ENCODE measurements at regions not wholly inside any gene's neighbourhood (a gene's known extent, or its start where the extent isn't known, plus 50 kb on each side); places are given as distances from the start of the nearest gene placed in this dataset.

DNA sequence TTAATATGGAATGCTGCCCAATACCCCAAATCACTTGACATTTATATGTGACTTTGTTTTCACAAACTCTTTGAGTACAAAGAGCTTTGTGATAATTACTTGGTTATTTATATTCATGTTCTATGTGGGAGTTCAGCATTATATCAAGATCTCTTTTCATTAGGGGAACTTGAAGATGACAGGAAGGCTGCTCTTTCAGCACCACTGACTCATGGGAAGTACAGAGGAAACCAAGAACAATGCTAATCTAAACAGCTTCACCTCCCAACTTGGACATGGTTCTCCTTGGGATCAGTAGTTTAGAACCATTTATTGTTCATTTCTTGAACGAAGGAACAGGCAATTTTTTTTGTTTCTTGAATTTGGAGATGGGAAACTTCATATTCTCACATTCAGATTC lies 184.0 kb upstream of the AFF2 start:
- no peak for TF ChIP-seq JUND (IDR thresholded peaks at IDR 0.05; ENCODE audit: low read depth)
- in situ Hi-C loops (cut with HindIII; ENCODE audit: low pct_unique_long_range_greater_than_20kb, low sequenced_read_pairs): no loop called here
- DNase-seq (ENCODE audit: low read depth in 1 of 2, low spot score in 1 of 2): no peak

DNA sequence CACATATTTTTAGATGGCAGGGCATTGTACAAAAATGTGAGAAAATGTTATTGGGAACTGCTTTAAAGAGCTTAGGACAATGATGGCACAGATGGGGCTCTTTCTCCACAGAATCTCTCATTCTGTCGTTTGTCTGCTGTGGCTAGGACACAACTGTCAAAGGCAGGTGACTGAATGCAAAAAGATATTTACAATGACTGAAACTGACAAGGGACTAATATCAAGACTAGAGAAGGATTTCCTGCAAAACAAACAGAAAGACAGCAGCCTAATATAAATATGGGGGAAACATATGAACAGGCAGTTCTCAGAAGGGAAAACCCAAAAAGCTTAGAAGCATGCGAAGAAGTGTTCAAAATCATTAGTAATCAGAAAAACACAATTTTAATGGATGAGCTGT lies 177.5 kb upstream of the AFF2 start:
- no peak for DNase-seq (ENCODE audit: low read depth in 1 of 2, low spot score in 1 of 2)
- TF ChIP-seq JUND (IDR thresholded peaks at IDR 0.05; ENCODE audit: low read depth): no peak
- in situ Hi-C loops (cut with HindIII; ENCODE audit: low pct_unique_long_range_greater_than_20kb, low sequenced_read_pairs): no loop called here

DNA sequence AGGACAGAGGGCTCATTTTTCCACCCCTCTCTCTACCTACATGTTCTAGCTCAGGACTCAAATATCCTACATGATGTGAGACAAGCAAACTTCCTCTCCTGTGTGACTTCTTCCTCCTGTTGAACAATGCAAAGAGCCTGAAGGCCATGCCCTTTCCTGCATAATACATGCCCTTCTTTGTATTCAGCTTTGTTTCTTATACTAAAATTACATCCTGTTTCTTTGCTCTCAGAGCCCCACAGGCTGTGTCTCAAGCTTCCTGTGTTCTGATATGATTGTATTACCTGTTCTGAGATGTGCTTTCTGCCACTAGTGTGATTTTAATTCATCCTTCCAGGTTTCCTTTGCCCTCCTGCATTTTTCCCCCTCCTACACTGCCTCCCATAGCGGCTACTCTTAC lies 166.4 kb upstream of the AFF2 start:
- TF ChIP-seq JUND (IDR thresholded peaks at IDR 0.05; ENCODE audit: low read depth): no peak
- in situ Hi-C loops (cut with HindIII; ENCODE audit: low pct_unique_long_range_greater_than_20kb, low sequenced_read_pairs): no loop called here
- no peak for DNase-seq (ENCODE audit: low read depth in 1 of 2, low spot score in 1 of 2)

DNA sequence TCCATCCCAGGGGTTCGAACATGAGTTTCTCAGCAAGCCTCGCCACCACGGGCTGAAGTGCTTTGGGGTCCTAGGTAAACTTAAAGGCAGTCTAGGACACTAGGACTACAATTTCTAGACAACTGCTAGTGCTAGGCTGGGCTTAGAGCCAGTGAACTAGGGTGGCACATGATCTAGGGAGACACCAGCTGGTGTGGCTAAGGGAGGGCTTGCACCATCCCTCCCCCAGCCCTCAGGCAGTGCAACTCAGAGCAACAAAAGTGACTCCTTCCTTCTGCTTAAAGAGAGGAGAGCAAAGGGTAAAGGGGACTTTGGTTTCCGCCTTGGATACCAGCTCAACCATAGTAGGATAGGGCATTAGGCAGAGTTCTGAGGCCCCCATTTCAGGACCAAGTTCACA lies 162.5 kb upstream of the AFF2 start:
- in situ Hi-C loops (cut with HindIII; ENCODE audit: low pct_unique_long_range_greater_than_20kb, low sequenced_read_pairs): no loop called here
- DNase-seq (ENCODE audit: low read depth in 1 of 2, low spot score in 1 of 2): no peak
- no peak for TF ChIP-seq JUND (IDR thresholded peaks at IDR 0.05; ENCODE audit: low read depth)

DNA sequence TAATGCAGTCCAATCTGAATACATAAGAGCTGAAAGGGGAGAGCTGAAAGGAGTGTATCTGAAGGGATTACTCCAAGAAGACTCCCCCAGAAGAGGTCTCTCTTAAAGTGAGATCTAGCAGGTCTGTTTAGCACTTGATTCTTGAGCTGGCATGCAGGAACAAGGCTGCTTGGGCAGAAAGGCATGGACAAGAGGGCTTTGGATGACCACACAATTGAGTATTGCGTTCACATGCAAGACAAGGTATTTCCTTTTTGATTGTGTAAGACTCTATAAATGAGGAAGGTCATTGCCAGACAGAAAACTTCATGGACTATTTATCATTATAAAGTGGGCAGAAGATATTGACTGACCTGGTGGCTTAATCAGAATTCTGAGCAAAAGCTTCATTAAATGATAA lies 145.5 kb upstream of the AFF2 start:
- no peak for DNase-seq (ENCODE audit: low read depth in 1 of 2, low spot score in 1 of 2)
- in situ Hi-C loops (cut with HindIII; ENCODE audit: low pct_unique_long_range_greater_than_20kb, low sequenced_read_pairs): no loop called here
- TF ChIP-seq JUND (IDR thresholded peaks at IDR 0.05; ENCODE audit: low read depth): no peak

DNA sequence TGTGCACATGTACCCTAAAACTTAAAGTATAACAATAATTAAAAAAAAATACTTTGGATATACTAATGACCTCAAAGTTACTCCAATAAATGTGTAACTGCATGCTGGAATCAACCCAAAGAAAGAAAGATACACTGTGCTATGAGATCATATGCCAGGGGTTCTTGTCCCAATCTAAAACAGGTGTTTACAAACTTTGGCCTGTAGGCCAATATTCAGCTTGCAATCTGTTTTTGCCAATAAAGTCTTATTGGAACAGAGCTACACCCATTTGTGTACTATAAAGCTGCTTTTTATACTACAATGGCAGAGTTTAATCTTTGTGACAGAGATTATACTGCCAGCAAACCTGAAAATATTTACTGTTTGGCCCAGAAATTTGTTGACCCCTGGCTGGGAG lies 138.8 kb upstream of the AFF2 start:
- in situ Hi-C loops (cut with HindIII; ENCODE audit: low pct_unique_long_range_greater_than_20kb, low sequenced_read_pairs): no loop called here
- no peak for DNase-seq (ENCODE audit: low read depth in 1 of 2, low spot score in 1 of 2)
- no peak for TF ChIP-seq JUND (IDR thresholded peaks at IDR 0.05; ENCODE audit: low read depth)

DNA sequence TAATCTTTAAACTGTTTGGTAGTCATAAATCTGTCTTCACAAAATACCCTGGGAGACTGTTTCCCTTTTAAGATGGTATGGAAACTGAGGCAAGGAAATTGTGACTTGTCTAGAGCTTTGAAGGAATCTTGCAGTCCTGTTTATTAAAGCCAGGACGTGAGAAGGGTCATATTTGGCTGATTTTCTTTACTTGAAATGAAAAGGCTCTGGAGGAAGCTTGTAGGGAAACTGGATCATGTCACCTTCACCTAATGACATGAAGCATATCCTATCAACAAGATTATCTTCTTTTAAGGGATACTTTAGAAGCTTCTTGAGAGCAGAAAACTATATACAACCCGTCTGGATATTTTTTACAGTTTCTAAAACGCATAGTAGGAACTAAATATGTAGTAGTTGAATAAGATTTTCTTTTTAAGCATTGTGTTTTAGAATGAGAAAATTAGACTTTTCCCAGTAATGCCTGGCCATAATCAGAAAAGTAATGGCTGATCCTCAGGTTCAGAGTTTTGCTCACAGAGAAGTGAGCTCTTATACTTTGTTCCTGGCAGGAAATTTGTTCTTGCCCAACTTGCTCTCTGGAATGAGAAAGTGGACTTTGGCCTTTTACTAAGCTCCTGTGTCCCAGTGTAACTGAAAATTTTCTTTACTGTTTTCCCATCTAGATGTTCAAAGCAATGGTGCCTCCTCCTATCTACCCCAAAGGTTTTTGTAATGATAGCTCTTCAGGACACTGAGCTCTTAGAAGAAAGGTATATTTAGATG lies 136.8 kb upstream of the AFF2 start:
- no peak for TF ChIP-seq JUND (IDR thresholded peaks at IDR 0.05; ENCODE audit: low read depth)
- no peak for DNase-seq (ENCODE audit: low read depth in 1 of 2, low spot score in 1 of 2)
- in situ Hi-C loops (cut with HindIII; ENCODE audit: low pct_unique_long_range_greater_than_20kb, low sequenced_read_pairs): no loop called here

DNA sequence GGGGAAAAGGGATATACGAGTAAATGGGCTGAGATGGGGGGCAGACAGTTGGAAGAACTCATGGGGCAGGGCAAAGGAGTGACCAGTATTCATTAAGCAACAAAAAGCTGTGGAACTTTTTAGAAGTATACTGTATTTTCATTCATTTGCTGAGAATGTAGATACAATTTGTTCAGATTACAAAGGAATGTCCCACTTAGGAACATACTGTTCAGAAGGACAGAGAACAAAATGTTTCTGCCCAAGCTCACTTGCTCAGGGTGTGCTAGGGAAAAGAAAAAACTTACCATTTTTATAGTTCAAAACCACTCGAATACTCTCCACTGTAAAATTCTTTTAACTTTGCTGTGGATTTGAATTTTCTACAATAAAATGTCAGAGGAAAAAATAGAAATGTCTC lies 135.2 kb upstream of the AFF2 start:
- DNase-seq (ENCODE audit: low read depth in 1 of 2, low spot score in 1 of 2): no peak
- in situ Hi-C loops (cut with HindIII; ENCODE audit: low pct_unique_long_range_greater_than_20kb, low sequenced_read_pairs): no loop called here
- TF ChIP-seq JUND (IDR thresholded peaks at IDR 0.05; ENCODE audit: low read depth): no peak

DNA sequence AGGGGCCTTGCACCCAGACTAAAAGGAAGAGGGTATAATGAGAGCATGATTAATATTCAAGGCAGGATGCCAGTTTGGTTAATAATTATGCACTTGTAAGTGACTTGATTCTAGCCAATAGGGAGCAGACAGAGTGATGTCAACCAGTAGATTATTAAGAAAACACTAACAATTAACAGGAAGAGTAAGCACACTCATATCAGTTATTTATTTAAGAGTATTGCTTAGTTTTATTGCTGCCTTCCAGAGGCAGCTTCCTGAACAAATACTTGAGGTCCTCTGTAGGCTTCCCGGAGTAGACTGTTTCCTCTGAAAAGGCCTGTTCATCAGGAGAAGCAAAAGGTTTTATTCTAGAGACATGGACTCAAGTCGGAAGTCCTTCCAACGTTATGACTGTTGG lies 129.1 kb upstream of the AFF2 start:
- no peak for TF ChIP-seq JUND (IDR thresholded peaks at IDR 0.05; ENCODE audit: low read depth)
- DNase-seq (ENCODE audit: low read depth in 1 of 2, low spot score in 1 of 2): no peak

DNA sequence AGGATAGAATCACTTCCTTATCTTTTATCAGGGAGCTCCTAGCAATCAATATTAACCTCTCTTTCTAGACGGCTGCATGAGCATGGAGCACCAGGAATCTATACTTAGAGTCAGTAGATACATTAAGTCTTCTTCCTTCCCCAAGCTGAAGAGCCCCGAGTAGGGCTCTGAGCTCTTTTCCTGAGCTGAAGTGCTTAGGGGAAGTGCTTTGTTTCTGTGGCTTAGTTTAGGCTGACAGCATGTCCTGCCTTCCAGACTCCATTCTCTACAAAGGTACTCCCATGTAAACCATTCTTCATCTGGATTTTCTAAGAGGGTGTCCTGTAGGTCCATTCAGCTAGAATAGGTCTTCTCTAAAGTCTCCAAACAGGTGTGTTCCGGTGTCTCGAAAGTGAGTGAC lies 127.5 kb upstream of the AFF2 start:
- no peak for DNase-seq (ENCODE audit: low read depth in 1 of 2, low spot score in 1 of 2)
- in situ Hi-C loops (cut with HindIII; ENCODE audit: low pct_unique_long_range_greater_than_20kb, low sequenced_read_pairs): no loop called here
- no peak for TF ChIP-seq JUND (IDR thresholded peaks at IDR 0.05; ENCODE audit: low read depth)

More for the DNA sequence above, 129.1 kb upstream of the AFF2 start:
- in situ Hi-C loops (cut with HindIII; ENCODE audit: low pct_unique_long_range_greater_than_20kb, low sequenced_read_pairs): no loop called here

DNA sequence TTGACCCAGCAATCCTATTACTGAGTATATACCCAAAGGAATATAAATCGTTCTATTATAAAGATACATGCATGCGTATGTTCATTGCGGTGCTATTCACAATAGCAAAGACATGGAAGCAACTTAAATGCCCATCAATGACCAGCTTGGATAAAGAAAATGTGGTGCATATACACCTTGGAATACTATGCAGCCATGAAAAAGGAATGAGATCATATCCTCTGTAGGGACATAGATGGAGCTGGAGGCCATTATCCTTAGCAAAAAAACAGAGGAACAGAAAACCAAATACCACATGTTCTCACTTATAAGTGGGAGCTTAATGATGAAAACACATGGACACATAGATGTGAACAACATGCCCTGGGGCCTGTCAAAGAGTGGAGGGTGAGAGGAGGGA lies 124.1 kb upstream of the AFF2 start:
- in situ Hi-C loops (cut with HindIII; ENCODE audit: low pct_unique_long_range_greater_than_20kb, low sequenced_read_pairs): no loop called here
- no peak for DNase-seq (ENCODE audit: low read depth in 1 of 2, low spot score in 1 of 2)
- no peak for TF ChIP-seq JUND (IDR thresholded peaks at IDR 0.05; ENCODE audit: low read depth)

DNA sequence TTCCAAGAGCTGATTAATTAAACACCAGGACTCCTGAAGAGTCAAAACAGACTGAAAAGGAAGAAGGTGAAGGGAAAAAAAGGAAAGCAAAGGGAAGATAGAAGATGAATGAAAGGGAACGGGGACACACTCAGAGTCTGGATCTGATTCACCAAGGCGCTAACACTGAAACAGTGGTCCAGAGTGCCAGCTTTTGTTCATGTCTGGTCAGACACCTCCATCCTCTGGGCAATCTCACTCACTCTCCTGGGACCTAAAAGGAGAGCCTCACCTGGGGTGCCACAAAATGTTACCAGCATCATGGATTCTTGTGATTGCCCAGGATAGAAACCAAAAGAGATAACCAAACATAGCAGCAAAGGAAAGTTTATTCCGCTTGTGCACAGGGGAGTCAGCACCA lies 120.3 kb upstream of the AFF2 start:
- in situ Hi-C loops (cut with HindIII; ENCODE audit: low pct_unique_long_range_greater_than_20kb, low sequenced_read_pairs): no loop called here
- TF ChIP-seq JUND (IDR thresholded peaks at IDR 0.05; ENCODE audit: low read depth): no peak
- peak in 1 of 2 experiments; percentile 0 for DNase-seq (ENCODE audit: low read depth in 1 of 2, low spot score in 1 of 2)

DNA sequence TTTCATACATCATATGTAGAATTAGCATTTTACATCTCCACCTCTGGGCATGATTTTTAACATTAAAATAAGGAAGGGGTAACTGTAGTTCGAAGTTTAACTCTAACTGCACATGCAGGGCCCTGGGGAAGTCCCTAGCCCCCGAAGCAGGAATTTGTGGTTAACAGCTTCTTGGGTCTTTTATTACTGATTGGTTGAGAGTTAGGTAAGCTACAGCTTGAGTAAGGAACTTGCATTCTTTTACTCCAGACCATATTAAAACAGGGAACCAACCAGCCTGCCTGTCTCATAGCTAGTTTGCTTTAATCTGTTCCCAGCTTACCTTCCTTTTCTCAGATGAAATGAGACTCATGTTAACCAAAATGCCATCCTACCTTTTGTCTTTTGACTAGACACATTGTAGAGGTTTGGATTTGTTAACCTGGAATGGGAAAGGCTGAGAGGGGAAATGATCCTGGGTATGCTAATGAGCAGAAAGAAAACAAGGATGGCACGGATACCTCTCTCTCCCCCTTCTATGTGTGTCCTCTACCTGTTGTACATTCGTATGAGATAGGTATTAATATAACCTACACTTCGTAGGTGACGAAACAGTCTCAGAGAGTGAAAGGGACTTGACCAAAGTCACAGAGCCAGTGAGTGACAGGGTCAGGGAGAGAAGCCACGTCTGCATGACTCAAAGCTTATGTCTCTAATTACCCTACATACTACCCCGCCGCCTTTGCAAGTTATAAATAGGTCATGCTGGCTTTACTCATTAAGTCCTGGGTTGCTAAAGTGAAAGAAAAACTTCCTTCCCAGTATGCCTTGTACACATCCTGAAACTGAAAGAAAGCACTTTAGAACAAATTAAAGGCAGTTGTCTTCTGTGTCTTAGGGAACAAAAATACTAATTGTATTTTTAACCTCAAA lies 119.5 kb upstream of the AFF2 start:
- no peak for DNase-seq (ENCODE audit: low read depth in 1 of 2, low spot score in 1 of 2)
- in situ Hi-C loops (cut with HindIII; ENCODE audit: low pct_unique_long_range_greater_than_20kb, low sequenced_read_pairs): no loop called here

More for the DNA sequence above, 119.5 kb upstream of the AFF2 start:
- TF ChIP-seq JUND (IDR thresholded peaks at IDR 0.05; ENCODE audit: low read depth): no peak

All from T47D (cell line).